NCI-H1092 (cell line): ENCODE measurements at regions not wholly inside any gene's neighbourhood (a gene's known extent, or its start where the extent isn't known, plus 50 kb on each side); places are given as distances from the start of the nearest gene placed in this dataset.
"Not testable (repeated sequence)": the region's sequence is repeated elsewhere in the genome, so short reads cannot be mapped to it uniquely, and the experiment has no call there.

Experiments
- DNase-seq: peaks from one replicate; lab custom pipeline; 2025; lab: John Stamatoyannopoulos, UW

GRCh38 chr4:152193059-152193458 lies 342.8 kb downstream of the FBXW7 start:
- no peak for DNase-seq

GRCh38 chr4:152190907-152191306 lies 345.0 kb downstream of the FBXW7 start:
- DNase-seq: no peak

GRCh38 chr4:152189451-152190179 lies 346.3 kb downstream of the FBXW7 start:
- DNase-seq: peak; percentile 32

- DNase-seq: no peak
Observed at GRCh38 chr4:152188801-152189200, 347.1 kb downstream of the FBXW7 start.

- DNase-seq: no peak
Observed at GRCh38 chr4:152187693-152188092, 348.2 kb downstream of the FBXW7 start.

GRCh38 chr4:152185786-152186550 lies 349.9 kb downstream of the FBXW7 start:
- DNase-seq: no peak

- DNase-seq: no peak
Observed at GRCh38 chr4:152181150-152181549, 354.7 kb downstream of the FBXW7 start.

- DNase-seq: no peak
Observed at GRCh38 chr4:152180369-152180768, 355.5 kb downstream of the FBXW7 start.

GRCh38 chr4:152177538-152177937 lies 358.4 kb downstream of the FBXW7 start:
- not testable (repeated sequence) for DNase-seq

- DNase-seq: no peak
Observed at GRCh38 chr4:152176627-152177214, 359.2 kb downstream of the FBXW7 start.

- DNase-seq: no peak
Observed at GRCh38 chr4:152175586-152175985, 360.3 kb downstream of the FBXW7 start.

- no peak for DNase-seq
Observed at GRCh38 chr4:152172146-152172545, 363.7 kb downstream of the FBXW7 start.

- DNase-seq: no peak
Observed at GRCh38 chr4:152171556-152171955, 364.3 kb downstream of the FBXW7 start.

GRCh38 chr4:152169683-152170082 lies 366.2 kb downstream of the FBXW7 start:
- DNase-seq: no peak

GRCh38 chr4:152168987-152169616 lies 366.8 kb downstream of the FBXW7 start:
- DNase-seq: no peak

- DNase-seq: no peak
Observed at GRCh38 chr4:152166567-152166966, 369.3 kb downstream of the FBXW7 start.

- DNase-seq: no peak
Observed at GRCh38 chr4:152165846-152166245, 370.0 kb downstream of the FBXW7 start.

- no peak for DNase-seq
Observed at GRCh38 chr4:152165146-152165545, 370.7 kb downstream of the FBXW7 start.

- no peak for DNase-seq
Observed at GRCh38 chr4:152164561-152164960, 371.3 kb downstream of the FBXW7 start.

- DNase-seq: no peak
Observed at GRCh38 chr4:152162331-152162697, 373.6 kb downstream of the FBXW7 start.

- DNase-seq: no peak
Observed at GRCh38 chr4:152161676-152162330, 374.1 kb downstream of the FBXW7 start.

GRCh38 chr4:152160225-152160800 lies 375.6 kb downstream of the FBXW7 start:
- DNase-seq: no peak
